DND-41 (cell line): ENCODE measurements at regions not wholly inside any gene's neighbourhood (a gene's known extent, or its start where the extent isn't known, plus 50 kb on each side); places are given as distances from the start of the nearest gene placed in this dataset.

ENCODE experiments used
- ATAC-seq: fragments of 200-7000 bp; cut with Tn5 transposase; 3 replicates; pipeline ENCODE4 v1.9.1; 2021; ENCODE audit warnings: low read depth; ENCODE audit not compliant: insufficient read depth
- DNase-seq: peaks from one replicate; pipeline ENCODE4 v3.0.0-alpha.2; 2020
- H2AFZ ChIP-seq: 2 replicates; pipeline ENCODE4 v1.6.0; 2012; ENCODE audit warnings: low read depth, low read length
- H3K27ac ChIP-seq: 2 replicates; pipeline ENCODE4 v1.5.1; 2012; ENCODE audit warnings: low read length, inconsistent platforms
- H3K27me3 ChIP-seq: fragments of 200-600 bp; sonication (generic); 2 replicates; pipeline ENCODE4 v1.6.0; 2012; ENCODE audit warnings: low read length, mild to moderate bottlenecking, inconsistent platforms; ENCODE audit not compliant: insufficient read depth, poor library complexity
- H3K36me3 ChIP-seq: 2 replicates; pipeline ENCODE4 v1.5.1; 2012; ENCODE audit warnings: low read length, inconsistent platforms; ENCODE audit not compliant: insufficient read depth
- H3K4me1 ChIP-seq: 2 replicates; pipeline ENCODE4 v1.5.1; 2012; ENCODE audit warnings: mild to moderate bottlenecking, low read length; ENCODE audit not compliant: insufficient read depth
- H3K4me2 ChIP-seq: 2 replicates; pipeline ENCODE4 v1.6.0; 2012; ENCODE audit warnings: mild to moderate bottlenecking, moderate library complexity, low read length, inconsistent platforms; ENCODE audit not compliant: insufficient read depth
- H3K4me3 ChIP-seq, 2 experiments: fragments of 200-600 bp in 1 of 2; shearing (Covaris generic) in 1 of 2; 2 replicates each; pipeline ENCODE4 v1.5.1; 2012 to 2016; ENCODE audit warnings: inconsistent platforms in 2 of 2, low read length in 2 of 2, mild to moderate bottlenecking in 2 of 2, low read depth in 1 of 2, moderate library complexity in 1 of 2
- H3K79me2 ChIP-seq: 2 replicates; pipeline ENCODE4 v1.6.0; 2012; ENCODE audit warnings: low read length, inconsistent platforms; ENCODE audit not compliant: insufficient read depth
- H3K9ac ChIP-seq: 2 replicates; pipeline ENCODE4 v1.6.0; 2012; ENCODE audit warnings: low read depth, mild to moderate bottlenecking, inconsistent platforms, low read length, moderate library complexity
- H3K9me3 ChIP-seq: 2 replicates; pipeline ENCODE4 v1.5.1; 2012; ENCODE audit warnings: low read length, moderate library complexity, mild to moderate bottlenecking, inconsistent platforms; ENCODE audit not compliant: insufficient read depth, severe bottlenecking
- H4K20me1 ChIP-seq: 2 replicates; pipeline ENCODE4 v1.6.0; 2012; ENCODE audit warnings: low read length; ENCODE audit not compliant: insufficient read depth
- EZH2 ChIP-seq: IDR thresholded peaks from 3 replicates; pipeline ENCODE4 v1.6.1; 2012; ENCODE audit warnings: borderline replicate concordance, low read depth, mild to moderate bottlenecking, moderate library complexity, low read length, inconsistent platforms; ENCODE audit not compliant: severe bottlenecking
- TF ChIP-seq, protein P1 (sequence below): IDR thresholded peaks from 2 replicates; pipeline ENCODE4 v1.5.1; 2012; ENCODE audit warnings: borderline replicate concordance, low read length, moderate library complexity, mild to moderate bottlenecking; ENCODE audit not compliant: poor library complexity, severe bottlenecking; ENCODE audit errors: extremely low read depth

DNA sequence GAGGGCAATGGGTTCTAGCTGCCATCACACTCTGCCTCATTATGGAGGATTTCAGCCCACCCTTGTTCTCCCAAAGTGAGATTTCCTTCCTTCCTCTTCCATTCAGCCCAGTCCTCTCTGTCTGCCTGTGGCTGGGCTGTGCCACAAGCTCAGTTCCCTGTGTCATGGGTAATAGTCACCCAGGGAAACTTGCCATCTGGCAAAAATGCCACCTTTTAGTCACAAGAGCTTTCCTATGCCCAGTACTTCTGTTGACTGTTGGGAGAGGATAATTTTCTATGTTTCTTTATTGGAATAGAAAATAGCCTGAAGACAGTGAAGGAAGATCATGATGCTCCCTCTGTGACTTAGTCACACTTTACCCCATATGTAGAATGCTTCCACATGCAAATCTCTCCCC, 71.4 kb downstream of the TLR4 start:
- TF ChIP-seq, protein P1, sequence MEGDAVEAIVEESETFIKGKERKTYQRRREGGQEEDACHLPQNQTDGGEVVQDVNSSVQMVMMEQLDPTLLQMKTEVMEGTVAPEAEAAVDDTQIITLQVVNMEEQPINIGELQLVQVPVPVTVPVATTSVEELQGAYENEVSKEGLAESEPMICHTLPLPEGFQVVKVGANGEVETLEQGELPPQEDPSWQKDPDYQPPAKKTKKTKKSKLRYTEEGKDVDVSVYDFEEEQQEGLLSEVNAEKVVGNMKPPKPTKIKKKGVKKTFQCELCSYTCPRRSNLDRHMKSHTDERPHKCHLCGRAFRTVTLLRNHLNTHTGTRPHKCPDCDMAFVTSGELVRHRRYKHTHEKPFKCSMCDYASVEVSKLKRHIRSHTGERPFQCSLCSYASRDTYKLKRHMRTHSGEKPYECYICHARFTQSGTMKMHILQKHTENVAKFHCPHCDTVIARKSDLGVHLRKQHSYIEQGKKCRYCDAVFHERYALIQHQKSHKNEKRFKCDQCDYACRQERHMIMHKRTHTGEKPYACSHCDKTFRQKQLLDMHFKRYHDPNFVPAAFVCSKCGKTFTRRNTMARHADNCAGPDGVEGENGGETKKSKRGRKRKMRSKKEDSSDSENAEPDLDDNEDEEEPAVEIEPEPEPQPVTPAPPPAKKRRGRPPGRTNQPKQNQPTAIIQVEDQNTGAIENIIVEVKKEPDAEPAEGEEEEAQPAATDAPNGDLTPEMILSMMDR: no peak
- no peak for TF ChIP-seq EZH2
- no peaks in the 10 kb centered on the region for H3K9me3 ChIP-seq
- ATAC-seq: no peak

DNA sequence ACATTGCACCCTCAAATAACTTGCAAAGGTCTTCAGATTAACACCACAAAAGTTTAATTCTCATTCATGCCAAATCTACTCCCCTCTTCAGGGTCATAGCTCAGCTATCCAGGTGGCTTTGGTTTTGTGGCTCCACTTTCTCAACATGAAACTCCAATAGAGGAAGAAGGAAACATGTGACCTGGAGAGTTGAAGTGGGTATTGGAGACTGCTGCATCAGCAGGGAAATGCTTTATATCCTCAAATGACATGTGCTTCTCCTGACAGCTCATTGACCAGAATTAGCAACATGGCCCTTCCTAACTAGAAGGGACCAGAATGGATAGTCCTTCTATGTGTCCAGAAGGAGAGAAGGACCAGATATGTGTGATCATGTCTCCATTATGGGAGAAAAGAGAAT, 73.6 kb downstream of the TLR4 start:
- no peaks in the 10 kb centered on the region for H3K79me2 ChIP-seq
- H3K9me3 ChIP-seq: no peaks in the 10 kb centered on the region
- peaks cover 2% of the 10 kb centered on the region for H3K4me1 ChIP-seq
- H3K4me2 ChIP-seq: no peak overlapping the region
- DNase-seq (no peak), ATAC-seq (no peak)
- H3K27me3 ChIP-seq: no peaks in the 10 kb centered on the region
- no peak overlapping the region for H3K27ac ChIP-seq
- TF ChIP-seq, protein P1: no peak
- TF ChIP-seq EZH2: no peak
- H4K20me1 ChIP-seq: no peaks in the 10 kb centered on the region
- no peak overlapping the region for H3K9ac ChIP-seq
- H2AFZ ChIP-seq: no peak overlapping the region
- H3K36me3 ChIP-seq: no peaks in the 10 kb centered on the region
- H3K4me3 ChIP-seq: no peak overlapping the region

More for the DNA sequence above, 71.4 kb downstream of the TLR4 start:
- Histone ChIP-seq H4K20me1 (no peaks in the 10 kb centered on the region), H3K36me3 (no peaks in the 10 kb centered on the region), H3K4me1 (no peaks in the 10 kb centered on the region), H3K27me3 (no peaks in the 10 kb centered on the region), H3K9ac (no peak overlapping the region), H2AFZ (no peak overlapping the region), H3K27ac (no peak overlapping the region), H3K79me2 (no peaks in the 10 kb centered on the region), H3K4me2 (no peak overlapping the region), H3K4me3 (no peak overlapping the region)
- no peak for DNase-seq

DNA sequence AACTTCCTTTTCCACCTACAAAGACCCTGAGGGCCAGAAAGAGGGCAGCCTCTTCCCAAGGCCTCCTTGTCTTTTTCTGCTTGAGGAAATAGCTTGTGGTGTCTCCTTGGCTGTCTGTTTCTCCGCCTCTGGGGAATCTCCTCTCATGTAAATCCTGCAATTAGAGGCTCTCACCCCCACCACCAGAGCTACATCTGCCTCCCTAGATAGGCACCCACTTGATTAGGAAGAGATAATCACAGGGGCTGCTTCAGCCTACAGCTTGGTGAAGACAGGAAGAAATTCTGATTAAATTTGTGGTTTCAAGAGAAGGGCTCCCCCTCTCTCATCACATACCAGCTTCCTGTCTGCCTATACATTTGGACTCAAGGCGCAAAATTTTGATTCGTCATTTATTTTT, 75.6 kb downstream of the TLR4 start:
- ATAC-seq (no peak), DNase-seq (no peak)
- Histone ChIP-seq H3K4me2 (no peak overlapping the region), H3K36me3 (no peaks in the 10 kb centered on the region), H3K27me3 (no peaks in the 10 kb centered on the region), H4K20me1 (no peaks in the 10 kb centered on the region), H2AFZ (no peak overlapping the region), H3K79me2 (no peaks in the 10 kb centered on the region), H3K4me3 (no peak overlapping the region), H3K27ac (no peak overlapping the region), H3K9ac (no peak overlapping the region), H3K4me1 (peaks cover 17% of the 10 kb centered on the region), H3K9me3 (no peaks in the 10 kb centered on the region)
- TF ChIP-seq, protein P1: no peak
- TF ChIP-seq EZH2: no peak
